H1 (cell line): ENCODE measurements at regions not wholly inside any gene's neighbourhood (a gene's known extent, or its start where the extent isn't known, plus 50 kb on each side); places are given as distances from the start of the nearest gene placed in this dataset.

Experiments used
- SIX5 ChIP-seq: IDR thresholded peaks from 2 replicates; pipeline ENCODE4 v1.6.1; 2011; ENCODE audit warnings: mild to moderate bottlenecking, low read depth, low read length
- TAF1 ChIP-seq: IDR thresholded peaks from 2 replicates; pipeline ENCODE4 v1.6.1; 2011; ENCODE audit warnings: mild to moderate bottlenecking, low read depth, low read length
- TBP ChIP-seq: IDR thresholded peaks from 2 replicates; pipeline ENCODE4 v1.6.1; 2011; ENCODE audit warnings: low read depth, low read length, improper control_type of control experiment

DNA sequence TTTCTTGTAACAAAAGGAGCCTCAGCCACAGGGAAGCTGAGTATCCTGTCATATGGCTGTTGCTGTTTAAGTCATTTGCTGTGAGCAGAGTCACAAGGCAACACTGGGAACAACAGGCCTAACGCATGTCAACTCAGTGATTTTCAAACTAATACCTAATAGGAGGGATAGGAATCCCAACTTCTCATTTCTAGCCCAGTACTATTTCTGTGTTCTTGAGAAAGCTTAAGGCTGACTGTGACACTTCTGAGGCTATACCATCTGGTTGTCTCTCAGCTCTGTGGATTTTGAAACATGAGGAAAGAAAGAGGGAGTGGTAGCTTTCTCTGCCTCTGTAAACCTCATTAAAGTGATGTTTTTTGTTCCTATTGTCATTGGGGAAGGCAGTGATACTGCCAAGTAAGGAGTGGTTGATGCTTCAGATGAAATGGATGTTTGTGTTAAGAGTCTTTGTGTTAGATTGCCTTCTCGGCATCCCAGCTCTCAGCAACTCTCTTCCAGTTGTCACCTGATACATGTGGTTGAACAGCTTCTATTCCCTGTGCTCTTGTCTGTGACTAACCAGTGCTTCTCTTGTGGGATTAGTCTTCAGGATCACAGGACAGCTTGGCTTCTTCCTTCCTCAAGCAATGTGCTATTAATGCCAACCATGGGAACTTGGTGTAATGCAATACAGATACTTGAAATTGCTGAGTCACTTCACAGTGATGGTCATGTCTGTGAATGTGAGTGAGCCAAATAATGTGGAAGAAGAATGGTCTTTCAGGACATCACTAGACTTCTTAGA, 166.8 kb upstream of the IVNS1ABP start (continued):
- TF ChIP-seq SIX5, result no peak
- TF ChIP-seq TAF1, result no peak
- no peak for TF ChIP-seq TBP
